Inflammatory macrophage (primary cell): ENCODE measurements at regions not wholly inside any gene's neighbourhood (a gene's known extent, or its start where the extent isn't known, plus 50 kb on each side); places are given as distances from the start of the nearest gene placed in this dataset.
"Not testable (repeated sequence)": the region's sequence is repeated elsewhere in the genome, so short reads cannot be mapped to it uniquely, and the experiment has no call there.

Experiments used
- DNase-seq, 2 donors: peaks; one replicate each; pipeline ENCODE4 v3.0.0-alpha.2; 2020 to 2022

GRCh38 chr16:9658586-9658985 is 523.6 kb downstream of the GRIN2A start:
- no peak for DNase-seq

GRCh38 chr16:9660898-9661297 is 521.3 kb downstream of the GRIN2A start:
- no peak for DNase-seq

- DNase-seq: no peak
Measured at GRCh38 chr16:9661336-9662017, 520.8 kb downstream of the GRIN2A start.

GRCh38 chr16:9663588-9663987 is 518.6 kb downstream of the GRIN2A start:
- DNase-seq: no peak

- DNase-seq: no peak
Measured at GRCh38 chr16:9665851-9666271, 516.4 kb downstream of the GRIN2A start.

- DNase-seq: no peak
Measured at GRCh38 chr16:9666834-9667480, 515.3 kb downstream of the GRIN2A start.

GRCh38 chr16:9670033-9670432 is 512.2 kb downstream of the GRIN2A start:
- DNase-seq: no peak

GRCh38 chr16:9670616-9671015 is 511.6 kb downstream of the GRIN2A start:
- DNase-seq: not testable (repeated sequence)

GRCh38 chr16:9676560-9677300 is 505.5 kb downstream of the GRIN2A start:
- not testable (repeated sequence) for DNase-seq

- no peak for DNase-seq
Measured at GRCh38 chr16:9677301-9677653, 505.0 kb downstream of the GRIN2A start.

- no peak for DNase-seq
Measured at GRCh38 chr16:9679213-9679767, 502.9 kb downstream of the GRIN2A start.

- no peak for DNase-seq
Measured at GRCh38 chr16:9680019-9680655, 502.1 kb downstream of the GRIN2A start.

GRCh38 chr16:9680968-9681367 is 501.3 kb downstream of the GRIN2A start:
- DNase-seq: no peak

- no peak for DNase-seq
Measured at GRCh38 chr16:9681508-9681907, 500.7 kb downstream of the GRIN2A start.

GRCh38 chr16:9682320-9682719 is 499.9 kb downstream of the GRIN2A start:
- no peak for DNase-seq

- DNase-seq: no peak
Measured at GRCh38 chr16:9683677-9684076, 498.6 kb downstream of the GRIN2A start.

GRCh38 chr16:9687737-9688319 is 494.4 kb downstream of the GRIN2A start:
- no peak for DNase-seq

- DNase-seq: no peak
Measured at GRCh38 chr16:9689597-9689996, 492.6 kb downstream of the GRIN2A start.

- no peak for DNase-seq
Measured at GRCh38 chr16:9695152-9695551, 487.1 kb downstream of the GRIN2A start.
